Stomach smooth muscle (tissue), 2 donors: ENCODE measurements at regions not wholly inside any gene's neighbourhood (a gene's known extent, or its start where the extent isn't known, plus 50 kb on each side); places are given as distances from the start of the nearest gene placed in this dataset.

Experiments used
- H3K27ac ChIP-seq: one replicate; pipeline ENCODE4 v1.7.0; 2013; ENCODE audit warnings: mild to moderate bottlenecking, low read length, inconsistent platforms
- H3K27me3 ChIP-seq, 2 donors: one replicate each; pipeline ENCODE4 v1.7.0; 2013; ENCODE audit warnings: low read length in 2 of 2; ENCODE audit not compliant: insufficient read depth in 2 of 2, control insufficient read depth in 1 of 2
- H3K36me3 ChIP-seq, 2 donors: one replicate each; pipeline ENCODE4 v1.7.0; 2013; ENCODE audit warnings: low read length in 2 of 2; ENCODE audit not compliant: control insufficient read depth in 2 of 2, insufficient read depth in 2 of 2
- H3K4me1 ChIP-seq: one replicate; pipeline ENCODE4 v1.7.0; 2013; ENCODE audit warnings: low read length; ENCODE audit not compliant: control insufficient read depth, insufficient read depth
- H3K4me3 ChIP-seq, 2 donors: one replicate each; pipeline ENCODE4 v1.7.0; 2013; ENCODE audit warnings: low read length in 2 of 2
- H3K9ac ChIP-seq, 2 donors: one replicate each; pipeline ENCODE4 v1.7.0; 2013; ENCODE audit warnings: low read length in 2 of 2, mild to moderate bottlenecking in 1 of 2
- H3K9me3 ChIP-seq, 2 donors: one replicate each; pipeline ENCODE4 v1.7.0; 2013; ENCODE audit warnings: low read length in 2 of 2; ENCODE audit not compliant: control insufficient read depth in 2 of 2
- donor health status: healthy.
- donor health status: Pancreatic carcinoma.

- H3K27ac ChIP-seq = no peak overlapping the region
- H3K36me3 ChIP-seq = no peaks in the 10 kb centered on the region
- no peaks in the 10 kb centered on the region for H3K4me1 ChIP-seq
- H3K9ac ChIP-seq = no peak overlapping the region
- no peaks in the 10 kb centered on the region for H3K9me3 ChIP-seq
- H3K27me3 ChIP-seq = peaks cover 0 to 2% of the 10 kb centered on the region in 2 donors
- no peak overlapping the region for H3K4me3 ChIP-seq
Observed at GRCh38 chr20:51886891-51887608, 84.7 kb upstream of the SALL4 start.

GRCh38 chr20:51886341-51886740, 84.0 kb upstream of the SALL4 start:
- Histone ChIP-seq H3K9me3 (no peaks in the 10 kb centered on the region), H3K9ac (no peak overlapping the region), H3K4me3 (no peak overlapping the region), H3K36me3 (no peaks in the 10 kb centered on the region), H3K4me1 (no peaks in the 10 kb centered on the region), H3K27me3 (peaks cover 0 to 2% of the 10 kb centered on the region in 2 donors), H3K27ac (no peak overlapping the region)

- H3K9ac ChIP-seq = no peak overlapping the region
- no peaks in the 10 kb centered on the region for H3K9me3 ChIP-seq
- H3K27me3 ChIP-seq = peaks cover 0 to 2% of the 10 kb centered on the region in 2 donors
- H3K36me3 ChIP-seq = no peaks in the 10 kb centered on the region
- H3K27ac ChIP-seq = no peak overlapping the region
- no peaks in the 10 kb centered on the region for H3K4me1 ChIP-seq
- no peak overlapping the region for H3K4me3 ChIP-seq
Observed at GRCh38 chr20:51884561-51884960, 82.2 kb upstream of the SALL4 start.

- H3K27ac ChIP-seq = no peak overlapping the region
- no peaks in the 10 kb centered on the region for H3K4me1 ChIP-seq
- no peaks in the 10 kb centered on the region for H3K36me3 ChIP-seq
- no peaks in the 10 kb centered on the region for H3K9me3 ChIP-seq
- no peak overlapping the region for H3K9ac ChIP-seq
- H3K27me3 ChIP-seq = no peaks in the 10 kb centered on the region
- no peak overlapping the region for H3K4me3 ChIP-seq
Observed at GRCh38 chr20:51880188-51880587, 77.9 kb upstream of the SALL4 start.

GRCh38 chr20:51876313-51876940, 74.1 kb upstream of the SALL4 start:
- H3K9ac ChIP-seq = no peak overlapping the region
- no peaks in the 10 kb centered on the region for H3K36me3 ChIP-seq
- H3K27me3 ChIP-seq = no peaks in the 10 kb centered on the region
- no peak overlapping the region for H3K27ac ChIP-seq
- H3K4me1 ChIP-seq = no peaks in the 10 kb centered on the region
- peaks cover 0 to 2% of the 10 kb centered on the region in 2 donors for H3K9me3 ChIP-seq
- H3K4me3 ChIP-seq = no peak overlapping the region

GRCh38 chr20:51873652-51874051, 71.3 kb upstream of the SALL4 start:
- H3K27me3 ChIP-seq = no peaks in the 10 kb centered on the region
- H3K4me3 ChIP-seq = no peak overlapping the region
- no peaks in the 10 kb centered on the region for H3K36me3 ChIP-seq
- peaks cover 0 to 2% of the 10 kb centered on the region in 2 donors for H3K9me3 ChIP-seq
- H3K4me1 ChIP-seq = no peaks in the 10 kb centered on the region
- H3K9ac ChIP-seq = no peak overlapping the region
- H3K27ac ChIP-seq = no peak overlapping the region

- H3K9ac ChIP-seq = no peak overlapping the region
- H3K9me3 ChIP-seq = peaks cover 0 to 2% of the 10 kb centered on the region in 2 donors
- no peaks in the 10 kb centered on the region for H3K27me3 ChIP-seq
- no peak overlapping the region for H3K4me3 ChIP-seq
- H3K4me1 ChIP-seq = no peaks in the 10 kb centered on the region
- no peaks in the 10 kb centered on the region for H3K36me3 ChIP-seq
- no peak overlapping the region for H3K27ac ChIP-seq
Observed at GRCh38 chr20:51871943-51872342, 69.6 kb upstream of the SALL4 start.

GRCh38 chr20:51869002-51869401, 66.7 kb upstream of the SALL4 start:
- Histone ChIP-seq H3K9me3 (peaks cover 0 to 2% of the 10 kb centered on the region in 2 donors), H3K27ac (no peak overlapping the region), H3K4me1 (no peaks in the 10 kb centered on the region), H3K27me3 (no peaks in the 10 kb centered on the region), H3K4me3 (no peak overlapping the region), H3K9ac (no peak overlapping the region), H3K36me3 (no peaks in the 10 kb centered on the region)

- Histone ChIP-seq H3K9me3 (no peaks in the 10 kb centered on the region), H3K4me3 (no peak overlapping the region), H3K27me3 (no peaks in the 10 kb centered on the region), H3K27ac (no peak overlapping the region), H3K9ac (no peak overlapping the region), H3K4me1 (no peaks in the 10 kb centered on the region), H3K36me3 (no peaks in the 10 kb centered on the region)
Observed at GRCh38 chr20:51867251-51867650, 64.9 kb upstream of the SALL4 start.

- no peaks in the 10 kb centered on the region for H3K9me3 ChIP-seq
- no peak overlapping the region for H3K27ac ChIP-seq
Observed at GRCh38 chr20:51864967-51865366, 62.6 kb upstream of the SALL4 start.

GRCh38 chr20:51862796-51863195, 60.5 kb upstream of the SALL4 start:
- H3K27ac ChIP-seq = no peak overlapping the region
- no peaks in the 10 kb centered on the region for H3K36me3 ChIP-seq
- no peaks in the 10 kb centered on the region for H3K4me1 ChIP-seq
- H3K9me3 ChIP-seq = no peaks in the 10 kb centered on the region
- H3K9ac ChIP-seq = no peak overlapping the region
- no peak overlapping the region for H3K4me3 ChIP-seq
- no peaks in the 10 kb centered on the region for H3K27me3 ChIP-seq

More at GRCh38 chr20:51864967-51865366, 62.6 kb upstream of the SALL4 start:
- no peaks in the 10 kb centered on the region for H3K4me1 ChIP-seq
- H3K36me3 ChIP-seq = no peaks in the 10 kb centered on the region
- no peaks in the 10 kb centered on the region for H3K27me3 ChIP-seq
- H3K4me3 ChIP-seq = no peak overlapping the region
- no peak overlapping the region for H3K9ac ChIP-seq
